ENCODE measurements at regions not wholly inside any gene's neighbourhood (a gene's known extent, or its start where the extent isn't known, plus 50 kb on each side); places are given as distances from the start of the nearest gene placed in this dataset.
"Not testable (repeated sequence)": the region's sequence is repeated elsewhere in the genome, so short reads cannot be mapped to it uniquely, and the experiment has no call there.

DNA sequence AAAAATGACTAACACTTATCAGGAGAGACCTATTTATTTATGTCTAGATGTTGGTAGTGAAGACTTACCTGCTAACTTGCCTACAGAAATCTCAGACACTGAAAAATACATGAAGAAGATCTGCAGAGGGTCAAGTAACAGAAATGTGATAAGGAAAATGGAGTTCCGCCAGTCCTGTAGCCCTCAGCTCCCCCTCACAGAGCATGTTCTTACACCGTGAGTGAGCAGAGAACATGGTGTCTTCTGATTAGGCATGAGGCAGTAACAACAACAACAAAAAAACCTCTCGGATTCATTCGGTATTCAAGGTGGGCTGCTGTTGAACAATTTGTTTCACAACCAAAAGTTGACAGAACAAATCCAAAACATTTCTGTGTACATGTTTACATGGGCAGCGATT lies 162.0 kb upstream of the SNX2 start:
- Histone ChIP-seq H3K36me3 (ENCODE audit: control insufficient read depth in 2 of 2, insufficient read depth in 2 of 2, low read length in 1 of 2) (no peaks in the 10 kb centered on the region), H3K9me3 (ENCODE audit: control insufficient read depth in 2 of 2, insufficient read depth in 1 of 2, low read depth in 1 of 2, low read length in 1 of 2) (no peaks in the 10 kb centered on the region), H3K4me3 (ENCODE audit: low read depth in 1 of 2, low read length in 2 of 2) (no peak overlapping the region), H3K27me3 (ENCODE audit: control insufficient read depth in 1 of 2, insufficient read depth in 2 of 2, low read length in 2 of 2) (no peaks in the 10 kb centered on the region), H3K27ac (ENCODE audit: low read depth in 2 of 2, low read length in 1 of 2) (no peak overlapping the region), H3K4me1 (ENCODE audit: control insufficient read depth in 2 of 2, insufficient read depth in 2 of 2, low read length in 1 of 2) (no peaks in the 10 kb centered on the region)
- WGBS, 2 donors, result 83 to 85% methylated on average over 5 of the region's 5 CpGs

DNA sequence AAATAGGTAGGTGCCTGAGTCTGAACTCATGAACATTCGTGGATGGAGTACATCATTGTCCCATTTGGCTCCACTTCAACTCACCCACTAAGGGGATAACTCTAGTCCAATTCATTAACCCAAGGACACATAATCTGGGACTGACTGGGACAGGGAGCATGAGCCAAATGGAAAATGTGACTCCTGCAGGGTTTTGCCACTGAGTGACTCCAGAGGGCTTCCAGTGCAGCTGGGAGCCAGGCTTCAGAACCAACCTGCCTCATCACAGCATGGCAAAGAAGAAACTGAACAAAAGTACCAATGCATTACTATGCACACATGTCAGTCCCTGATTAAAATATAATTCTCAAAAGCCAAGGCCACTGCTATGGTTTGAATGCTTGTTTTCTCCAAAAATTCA lies 159.7 kb upstream of the SNX2 start:
- H3K4me3 ChIP-seq (ENCODE audit: low read depth in 1 of 2, low read length in 2 of 2), result no peak overlapping the region
- H3K36me3 ChIP-seq (ENCODE audit: control insufficient read depth in 2 of 2, insufficient read depth in 2 of 2, low read length in 1 of 2), result no peaks in the 10 kb centered on the region
- no peak overlapping the region for H3K27ac ChIP-seq (ENCODE audit: low read depth in 2 of 2, low read length in 1 of 2)
- no peaks in the 10 kb centered on the region for H3K27me3 ChIP-seq (ENCODE audit: control insufficient read depth in 1 of 2, insufficient read depth in 2 of 2, low read length in 2 of 2)
- WGBS, 2 donors, result 50 to 74% methylated on average over 1 of the region's 1 CpG
- H3K9me3 ChIP-seq (ENCODE audit: control insufficient read depth in 2 of 2, insufficient read depth in 1 of 2, low read depth in 1 of 2, low read length in 1 of 2), result no peaks in the 10 kb centered on the region
- no peaks in the 10 kb centered on the region for H3K4me1 ChIP-seq (ENCODE audit: control insufficient read depth in 2 of 2, insufficient read depth in 2 of 2, low read length in 1 of 2)

DNA sequence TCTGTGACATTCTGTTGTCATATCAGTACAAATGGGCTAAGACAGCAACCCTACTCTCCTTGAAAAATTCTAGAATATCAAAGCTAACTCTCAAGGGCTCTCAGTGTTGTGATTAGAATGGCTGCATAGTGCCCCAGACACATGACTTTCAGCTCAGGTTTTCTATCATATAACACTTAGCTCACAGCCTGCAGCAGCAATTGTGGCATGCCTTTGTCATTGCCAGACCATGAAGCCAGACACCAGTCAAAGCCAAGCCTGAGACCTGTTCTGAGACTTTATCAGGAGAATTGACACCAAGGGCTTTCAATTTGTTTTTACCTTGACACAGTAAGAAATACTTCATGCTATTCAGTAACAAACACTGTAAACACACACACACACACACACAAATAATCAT lies 159.0 kb upstream of the SNX2 start:
- Histone ChIP-seq H3K4me3 (ENCODE audit: low read depth in 1 of 2, low read length in 2 of 2) (no peak overlapping the region), H3K27ac (ENCODE audit: low read depth in 2 of 2, low read length in 1 of 2) (no peak overlapping the region), H3K9me3 (ENCODE audit: control insufficient read depth in 2 of 2, insufficient read depth in 1 of 2, low read depth in 1 of 2, low read length in 1 of 2) (no peaks in the 10 kb centered on the region), H3K27me3 (ENCODE audit: control insufficient read depth in 1 of 2, insufficient read depth in 2 of 2, low read length in 2 of 2) (no peaks in the 10 kb centered on the region), H3K4me1 (ENCODE audit: control insufficient read depth in 2 of 2, insufficient read depth in 2 of 2, low read length in 1 of 2) (no peaks in the 10 kb centered on the region), H3K36me3 (ENCODE audit: control insufficient read depth in 2 of 2, insufficient read depth in 2 of 2, low read length in 1 of 2) (no peaks in the 10 kb centered on the region)

DNA sequence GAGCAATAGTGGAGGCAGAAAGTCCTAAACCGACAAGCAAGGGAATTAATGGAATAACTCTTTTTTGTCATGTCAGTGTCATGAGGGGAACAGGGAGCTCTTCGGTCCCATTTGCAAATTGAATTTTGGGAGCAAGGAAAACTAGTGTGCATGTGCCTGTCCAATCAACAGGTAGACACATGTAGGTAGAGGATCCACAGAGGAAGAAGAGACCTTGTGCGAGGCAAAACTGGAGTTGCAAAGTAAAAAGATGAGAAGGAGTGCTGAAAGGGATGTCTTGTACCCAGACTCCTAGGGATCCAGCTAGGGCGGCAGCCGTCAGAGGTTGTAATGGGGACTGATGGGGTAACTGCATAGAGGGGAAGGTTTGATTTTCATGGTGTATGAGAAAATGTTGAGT lies 156.8 kb upstream of the SNX2 start:
- not testable (repeated sequence) for H3K4me1 ChIP-seq (ENCODE audit: control insufficient read depth in 2 of 2, insufficient read depth in 2 of 2, low read length in 1 of 2); H3K9me3 ChIP-seq (ENCODE audit: control insufficient read depth in 2 of 2, insufficient read depth in 1 of 2, low read depth in 1 of 2, low read length in 1 of 2); H3K36me3 ChIP-seq (ENCODE audit: control insufficient read depth in 2 of 2, insufficient read depth in 2 of 2, low read length in 1 of 2); H3K4me3 ChIP-seq (ENCODE audit: low read depth in 1 of 2, low read length in 2 of 2); H3K27ac ChIP-seq (ENCODE audit: low read depth in 2 of 2, low read length in 1 of 2); H3K27me3 ChIP-seq (ENCODE audit: control insufficient read depth in 1 of 2, insufficient read depth in 2 of 2, low read length in 2 of 2)
- 92 to 94% methylated on average over 5 of the region's 5 CpGs for WGBS, 2 donors

DNA sequence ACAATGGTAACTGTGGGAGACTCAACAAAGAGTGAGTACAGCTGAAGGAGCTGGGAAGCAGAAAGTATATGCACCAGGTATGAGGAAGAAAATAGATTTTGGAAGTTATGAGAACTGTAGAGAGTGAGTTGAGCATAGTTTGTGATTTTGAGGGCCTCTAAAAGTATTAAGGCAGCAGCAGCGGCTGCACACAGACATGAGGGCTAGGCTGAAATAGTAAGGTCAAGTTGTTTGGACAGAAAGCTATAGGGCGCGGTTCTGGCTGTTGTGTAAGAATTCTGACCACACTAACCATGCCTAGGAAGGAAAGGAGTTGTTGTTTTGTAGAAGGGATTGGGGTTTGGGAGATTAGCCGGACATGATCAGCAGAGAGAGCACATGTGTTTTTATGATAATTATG lies 154.1 kb upstream of the SNX2 start:
- not testable (repeated sequence) for H3K27me3 ChIP-seq (ENCODE audit: control insufficient read depth in 1 of 2, insufficient read depth in 2 of 2, low read length in 2 of 2); H3K36me3 ChIP-seq (ENCODE audit: control insufficient read depth in 2 of 2, insufficient read depth in 2 of 2, low read length in 1 of 2); H3K27ac ChIP-seq (ENCODE audit: low read depth in 2 of 2, low read length in 1 of 2); H3K9me3 ChIP-seq (ENCODE audit: control insufficient read depth in 2 of 2, insufficient read depth in 1 of 2, low read depth in 1 of 2, low read length in 1 of 2); H3K4me1 ChIP-seq (ENCODE audit: control insufficient read depth in 2 of 2, insufficient read depth in 2 of 2, low read length in 1 of 2); H3K4me3 ChIP-seq (ENCODE audit: low read depth in 1 of 2, low read length in 2 of 2)
- 86 to 93% methylated on average over 4 of the region's 4 CpGs for WGBS, 2 donors

DNA sequence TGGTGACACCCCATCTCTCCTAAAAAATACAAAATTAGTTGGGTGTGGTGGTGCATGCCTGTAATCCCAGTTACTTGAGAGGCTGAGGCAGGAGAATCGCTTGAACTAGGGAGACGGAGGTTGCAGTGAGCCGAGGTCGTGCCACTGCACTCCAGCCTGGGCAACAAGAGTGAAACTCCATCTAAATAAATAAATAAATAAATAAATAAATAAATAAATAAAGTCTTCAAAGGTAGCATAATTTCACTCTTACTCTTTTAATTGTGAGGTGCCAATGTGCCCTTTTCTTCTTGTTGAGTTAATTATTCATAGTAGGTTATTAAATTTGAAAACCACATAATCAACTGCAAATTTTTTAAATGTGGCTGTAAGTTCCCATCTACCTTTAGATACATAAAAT lies 146.2 kb upstream of the SNX2 start:
- H3K4me1 ChIP-seq (ENCODE audit: control insufficient read depth in 2 of 2, insufficient read depth in 2 of 2, low read length in 1 of 2); H3K36me3 ChIP-seq (ENCODE audit: control insufficient read depth in 2 of 2, insufficient read depth in 2 of 2, low read length in 1 of 2); H3K27ac ChIP-seq (ENCODE audit: low read depth in 2 of 2, low read length in 1 of 2); H3K9me3 ChIP-seq (ENCODE audit: control insufficient read depth in 2 of 2, insufficient read depth in 1 of 2, low read depth in 1 of 2, low read length in 1 of 2); H3K4me3 ChIP-seq (ENCODE audit: low read depth in 1 of 2, low read length in 2 of 2); H3K27me3 ChIP-seq (ENCODE audit: control insufficient read depth in 1 of 2, insufficient read depth in 2 of 2, low read length in 2 of 2): not testable (repeated sequence)
- 87 to 98% methylated on average over 4 of the region's 4 CpGs for WGBS, 2 donors

DNA sequence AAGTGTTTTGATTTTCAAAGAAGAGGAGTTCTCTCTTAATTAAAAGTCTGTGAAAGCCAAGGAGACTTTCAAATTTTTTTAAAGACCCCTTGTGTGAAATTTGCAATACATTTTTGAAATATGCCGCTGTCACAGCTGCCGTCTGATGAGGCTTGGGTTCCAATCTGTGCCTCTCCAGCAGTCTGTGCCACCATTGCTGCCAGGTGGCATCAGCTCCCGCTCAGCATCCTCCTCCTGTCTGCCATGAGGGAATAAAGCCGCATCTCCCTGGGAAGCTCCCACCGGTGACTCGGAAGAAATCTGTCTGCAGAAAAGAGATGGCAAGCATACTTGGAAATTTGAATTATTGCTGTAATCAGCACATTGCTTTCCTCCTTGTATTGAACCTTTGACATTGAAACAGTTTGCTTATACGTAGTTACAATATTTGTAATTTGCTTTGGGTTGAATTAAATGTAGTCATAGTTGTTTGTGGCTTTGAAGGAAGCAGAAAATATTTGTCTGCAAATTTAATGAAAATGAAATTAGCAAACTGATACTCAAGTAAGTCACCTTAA lies 145.7 kb upstream of the SNX2 start:
- WGBS, 2 donors, result 89 to 90% methylated on average over 7 of the region's 7 CpGs
- Histone ChIP-seq H3K36me3 (ENCODE audit: control insufficient read depth in 2 of 2, insufficient read depth in 2 of 2, low read length in 1 of 2) (no peaks in the 10 kb centered on the region), H3K4me3 (ENCODE audit: low read depth in 1 of 2, low read length in 2 of 2) (no peak overlapping the region)

DNA sequence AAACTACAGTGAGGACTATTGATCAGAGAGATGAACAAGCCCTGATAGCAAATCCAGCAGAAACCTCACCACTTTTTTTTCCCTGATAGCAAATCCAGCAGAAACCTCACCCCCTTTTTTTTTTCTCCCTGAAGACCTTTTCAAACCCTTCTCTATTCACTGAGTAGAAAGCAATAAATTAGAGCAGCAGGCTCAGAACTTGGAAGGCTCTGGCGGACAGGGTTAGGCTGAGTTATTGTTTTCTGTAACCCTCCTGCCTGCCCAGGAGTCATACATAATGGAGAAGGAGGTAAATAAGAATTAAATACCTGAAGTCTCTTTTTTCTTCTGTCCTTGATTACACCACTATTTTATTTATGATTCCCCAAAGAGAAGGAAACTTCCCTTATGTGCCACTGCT lies 136.3 kb upstream of the SNX2 start:
- no peak overlapping the region for H3K27ac ChIP-seq (ENCODE audit: low read depth in 2 of 2, low read length in 1 of 2)
- H3K36me3 ChIP-seq (ENCODE audit: control insufficient read depth in 2 of 2, insufficient read depth in 2 of 2, low read length in 1 of 2), result no peaks in the 10 kb centered on the region
- 93% methylated on average over 1 of the region's 1 CpG for WGBS, 2 donors
- H3K27me3 ChIP-seq (ENCODE audit: control insufficient read depth in 1 of 2, insufficient read depth in 2 of 2, low read length in 2 of 2), result no peaks in the 10 kb centered on the region
- no peaks in the 10 kb centered on the region for H3K4me1 ChIP-seq (ENCODE audit: control insufficient read depth in 2 of 2, insufficient read depth in 2 of 2, low read length in 1 of 2)
- H3K4me3 ChIP-seq (ENCODE audit: low read depth in 1 of 2, low read length in 2 of 2), result no peak overlapping the region
- peaks cover 0 to 2% of the 10 kb centered on the region in 2 donors for H3K9me3 ChIP-seq (ENCODE audit: control insufficient read depth in 2 of 2, insufficient read depth in 1 of 2, low read depth in 1 of 2, low read length in 1 of 2)

More for the DNA sequence above, 145.7 kb upstream of the SNX2 start:
- Histone ChIP-seq H3K27me3 (ENCODE audit: control insufficient read depth in 1 of 2, insufficient read depth in 2 of 2, low read length in 2 of 2) (no peaks in the 10 kb centered on the region), H3K4me1 (ENCODE audit: control insufficient read depth in 2 of 2, insufficient read depth in 2 of 2, low read length in 1 of 2) (no peaks in the 10 kb centered on the region), H3K27ac (ENCODE audit: low read depth in 2 of 2, low read length in 1 of 2) (no peak overlapping the region), H3K9me3 (ENCODE audit: control insufficient read depth in 2 of 2, insufficient read depth in 1 of 2, low read depth in 1 of 2, low read length in 1 of 2) (no peaks in the 10 kb centered on the region)

DNA sequence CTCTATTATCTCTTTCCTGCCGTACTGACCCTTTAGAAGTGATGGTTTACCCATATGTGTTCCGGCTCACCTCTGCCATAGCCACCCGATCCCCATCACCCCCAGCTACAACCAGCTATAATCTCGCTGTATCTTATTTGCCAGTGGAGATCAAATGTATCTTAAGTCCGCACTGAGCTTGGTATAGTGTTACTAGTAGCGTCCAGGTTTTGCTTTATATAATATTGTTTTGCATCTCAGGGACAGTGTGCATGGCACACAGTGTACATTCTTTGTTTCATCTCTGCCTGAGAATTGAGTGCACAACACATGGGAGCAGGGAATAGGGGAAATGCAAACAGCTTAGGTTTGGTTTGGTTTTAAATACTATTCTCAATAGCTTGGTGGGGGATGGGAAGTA lies 135.8 kb upstream of the SNX2 start:
- H3K27ac ChIP-seq (ENCODE audit: low read depth in 2 of 2, low read length in 1 of 2), result no peak overlapping the region
- peaks cover 0 to 2% of the 10 kb centered on the region in 2 donors for H3K9me3 ChIP-seq (ENCODE audit: control insufficient read depth in 2 of 2, insufficient read depth in 1 of 2, low read depth in 1 of 2, low read length in 1 of 2)
- no peaks in the 10 kb centered on the region for H3K36me3 ChIP-seq (ENCODE audit: control insufficient read depth in 2 of 2, insufficient read depth in 2 of 2, low read length in 1 of 2)
- H3K27me3 ChIP-seq (ENCODE audit: control insufficient read depth in 1 of 2, insufficient read depth in 2 of 2, low read length in 2 of 2), result no peaks in the 10 kb centered on the region
- no peaks in the 10 kb centered on the region for H3K4me1 ChIP-seq (ENCODE audit: control insufficient read depth in 2 of 2, insufficient read depth in 2 of 2, low read length in 1 of 2)
- 65 to 81% methylated on average over 6 of the region's 6 CpGs for WGBS, 2 donors
- no peak overlapping the region for H3K4me3 ChIP-seq (ENCODE audit: low read depth in 1 of 2, low read length in 2 of 2)

DNA sequence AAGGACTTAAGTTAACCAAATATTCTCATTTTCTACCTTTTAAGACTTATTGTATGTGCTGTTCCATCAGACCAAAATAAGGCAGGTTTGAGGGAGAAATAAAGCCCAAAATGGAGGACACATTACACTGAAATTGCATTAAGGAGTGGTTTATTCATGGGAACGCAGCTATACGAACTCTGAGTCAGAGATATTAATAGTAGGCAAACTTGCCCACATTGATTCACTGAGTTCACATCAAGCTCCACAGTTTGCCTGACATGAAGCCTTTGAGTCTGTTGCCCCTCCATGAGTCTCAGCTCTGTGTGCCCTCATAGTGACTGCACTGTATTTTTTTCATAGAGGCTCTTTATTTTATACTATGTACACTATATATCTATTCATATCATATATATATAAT lies 135.0 kb upstream of the SNX2 start:
- Histone ChIP-seq H3K27ac (ENCODE audit: low read depth in 2 of 2, low read length in 1 of 2) (no peak overlapping the region), H3K36me3 (ENCODE audit: control insufficient read depth in 2 of 2, insufficient read depth in 2 of 2, low read length in 1 of 2) (no peaks in the 10 kb centered on the region), H3K9me3 (ENCODE audit: control insufficient read depth in 2 of 2, insufficient read depth in 1 of 2, low read depth in 1 of 2, low read length in 1 of 2) (peaks cover 0 to 2% of the 10 kb centered on the region in 2 donors), H3K4me1 (ENCODE audit: control insufficient read depth in 2 of 2, insufficient read depth in 2 of 2, low read length in 1 of 2) (no peaks in the 10 kb centered on the region), H3K27me3 (ENCODE audit: control insufficient read depth in 1 of 2, insufficient read depth in 2 of 2, low read length in 2 of 2) (no peaks in the 10 kb centered on the region), H3K4me3 (ENCODE audit: low read depth in 1 of 2, low read length in 2 of 2) (no peak overlapping the region)
- 71% methylated on average over 2 of the region's 2 CpGs for WGBS, 2 donors
